HEK293 (cell line): ENCODE measurements at regions not wholly inside any gene's neighbourhood (a gene's known extent, or its start where the extent isn't known, plus 50 kb on each side); places are given as distances from the start of the nearest gene placed in this dataset.

Experiments used
- CTCF ChIA-PET: fragments of 350-600 bp; formaldehyde crosslinking; extraction: SDS; loops from one replicate; lab custom pipeline; 2021; ENCODE audit warnings: antibody characterized with exemption; lab: Yijun Ruan, JAX
- POLR2A ChIA-PET: fragments of 300-600 bp; formaldehyde crosslinking; extraction: SDS; loops from one replicate; lab custom pipeline; 2020; ENCODE audit warnings: antibody characterized with exemption, inconsistent platforms; lab: Yijun Ruan, JAX
- H3K27ac ChIP-seq: fragments of 200-500 bp; sonication (Bioruptor generic); 2 replicates; pipeline ENCODE4 v1.5.1; 2014; ENCODE audit warnings: low read depth, low read length, control low read depth, inconsistent platforms; ENCODE audit errors: extremely low read depth
- H3K36me3 ChIP-seq, 2 experiments: fragments of 200-500 bp in 1 of 2; sonication (Bioruptor generic) in 1 of 2; 1 replicate in 1 of 2; 2 replicates in 1 of 2; pipeline ENCODE4 v1.5.1; 2014 to 2017; ENCODE audit warnings: inconsistent platforms in 2 of 2, low read length in 2 of 2; ENCODE audit not compliant: control insufficient read depth in 2 of 2, insufficient read depth in 1 of 2
- H3K4me1 ChIP-seq: fragments of 200-500 bp; sonication (Bioruptor generic); 2 replicates; pipeline ENCODE4 v1.5.1; 2014; ENCODE audit warnings: mild to moderate bottlenecking, low read length, inconsistent platforms; ENCODE audit not compliant: control insufficient read depth, insufficient read depth
- H3K4me3 ChIP-seq: 2 replicates; pipeline ENCODE4 v1.5.1; 2011; ENCODE audit warnings: low read depth, mild to moderate bottlenecking, control low read depth, low read length, moderate library complexity
- H3K9me3 ChIP-seq: fragments of 200-500 bp; sonication (Bioruptor generic); 2 replicates; pipeline ENCODE4 v1.5.1; 2014; ENCODE audit warnings: low read depth, low read length, inconsistent platforms; ENCODE audit not compliant: control insufficient read depth, insufficient read depth
- BCL11A ChIP-seq: fragments of 450-650 bp; formaldehyde crosslinking; IDR thresholded peaks from 2 replicates; pipeline ENCODE4 v1.5.1; 2016; ENCODE audit warnings: low read depth, missing biosample characterization, missing genetic modification characterization
- MYNN ChIP-seq: fragments of 450-650 bp; formaldehyde crosslinking; IDR thresholded peaks from 2 replicates; pipeline ENCODE4 v1.5.1; 2016; ENCODE audit warnings: missing biosample characterization, missing genetic modification characterization, borderline replicate concordance
- RBAK ChIP-seq: fragments of 450-650 bp; formaldehyde crosslinking; IDR thresholded peaks from 2 replicates; pipeline ENCODE4 v1.5.1; 2016; ENCODE audit warnings: missing biosample characterization, missing genetic modification characterization
- SCRT1 ChIP-seq: fragments of 450-650 bp; formaldehyde crosslinking; IDR thresholded peaks from 2 replicates; pipeline ENCODE4 v1.5.1; 2016; ENCODE audit warnings: missing biosample characterization, missing genetic modification characterization, borderline replicate concordance
- SP3 ChIP-seq: fragments of 450-650 bp; formaldehyde crosslinking; IDR thresholded peaks from 2 replicates; pipeline ENCODE4 v1.5.1; 2016; ENCODE audit warnings: missing biosample characterization, missing genetic modification characterization
- ZBTB8A ChIP-seq: fragments of 450-650 bp; formaldehyde crosslinking; IDR thresholded peaks from 2 replicates; pipeline ENCODE4 v1.5.1; 2016; ENCODE audit warnings: missing biosample characterization, missing genetic modification characterization
- ZNF521 ChIP-seq: fragments of 450-650 bp; formaldehyde crosslinking; IDR thresholded peaks from 2 replicates; pipeline ENCODE4 v1.5.1; 2017; ENCODE audit warnings: missing biosample characterization, mild to moderate bottlenecking, missing genetic modification characterization
- ZNF747 ChIP-seq: fragments of 450-650 bp; formaldehyde crosslinking; IDR thresholded peaks from 2 replicates; pipeline ENCODE4 v1.5.1; 2016; ENCODE audit warnings: missing biosample characterization, missing genetic modification characterization
- TF ChIP-seq, protein P1 (sequence below): fragments of 450-650 bp; formaldehyde crosslinking; IDR thresholded peaks from 2 replicates; pipeline ENCODE4 v1.5.1; 2016; ENCODE audit warnings: missing biosample characterization, missing genetic modification characterization
- TF ChIP-seq, protein P2 (sequence below): fragments of 450-650 bp; formaldehyde crosslinking; IDR thresholded peaks from 2 replicates; pipeline ENCODE4 v1.5.1; 2016; ENCODE audit warnings: missing biosample characterization, missing genetic modification characterization
- TF ChIP-seq, protein P3 (sequence below): fragments of 450-650 bp; formaldehyde crosslinking; IDR thresholded peaks from 2 replicates; pipeline ENCODE4 v1.5.1; 2017; ENCODE audit warnings: missing biosample characterization, missing genetic modification characterization
- TF ChIP-seq, protein P4 (sequence below): fragments of 450-650 bp; formaldehyde crosslinking; IDR thresholded peaks from 2 replicates; pipeline ENCODE4 v1.5.1; 2017; ENCODE audit warnings: missing biosample characterization, missing genetic modification characterization
- TF ChIP-seq, protein P5 (sequence below): fragments of 450-650 bp; formaldehyde crosslinking; IDR thresholded peaks from 2 replicates; pipeline ENCODE4 v1.5.1; 2016; ENCODE audit warnings: missing biosample characterization, missing genetic modification characterization, borderline replicate concordance
- TF ChIP-seq, protein P6 (sequence below): fragments of 450-650 bp; formaldehyde crosslinking; IDR thresholded peaks from 2 replicates; pipeline ENCODE4 v1.5.1; 2016; ENCODE audit warnings: missing biosample characterization, missing genetic modification characterization, borderline replicate concordance

DNA sequence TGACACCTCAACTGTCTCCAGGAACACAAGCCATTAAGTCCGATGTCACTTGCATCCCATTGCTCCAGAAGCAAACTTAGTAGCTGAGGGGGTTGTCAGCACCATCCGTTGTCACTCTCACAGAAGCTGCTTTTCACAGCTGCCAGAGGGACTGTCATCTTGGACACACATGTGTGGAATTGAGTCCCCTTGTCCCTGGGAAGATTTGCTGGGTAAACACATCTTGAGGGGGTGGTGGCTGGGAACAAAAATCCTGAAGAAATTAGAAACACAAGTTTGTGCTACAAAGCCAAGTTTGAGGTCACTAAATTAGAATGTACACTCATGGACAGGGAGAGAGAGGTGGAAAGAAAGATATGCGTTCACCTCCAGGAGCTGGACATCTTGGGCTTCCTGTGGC is 55.2 kb upstream of the ADRA1B start:
- no peaks in the 10 kb centered on the region for H3K36me3 ChIP-seq
- ChIA-PET CTCF (interaction anchor here (0.7 kb wide), 1 partner anchor 31 kb away, joined by 3 read pairs; no protein-coding TSS in a partner anchor), POLR2A (no interaction called here)
- H3K4me3 ChIP-seq = no peak overlapping the region
- no peak overlapping the region for H3K27ac ChIP-seq
- H3K4me1 ChIP-seq = peaks cover 6% of the 10 kb centered on the region; the same call in 1 of the 2 replicates
- TF ChIP-seq BCL11A (tag by site-specific recombination) (no peak), SP3 (tag by site-specific recombination) (no peak), MYNN (tag by site-specific recombination) (no peak), SCRT1 (tag by site-specific recombination) (no peak), ZNF747 (tag by site-specific recombination) (no peak), ZBTB8A (tag by site-specific recombination) (no peak), RBAK (tag by site-specific recombination) (no peak), ZNF521 (no peak)
- TF ChIP-seq, protein P1, sequence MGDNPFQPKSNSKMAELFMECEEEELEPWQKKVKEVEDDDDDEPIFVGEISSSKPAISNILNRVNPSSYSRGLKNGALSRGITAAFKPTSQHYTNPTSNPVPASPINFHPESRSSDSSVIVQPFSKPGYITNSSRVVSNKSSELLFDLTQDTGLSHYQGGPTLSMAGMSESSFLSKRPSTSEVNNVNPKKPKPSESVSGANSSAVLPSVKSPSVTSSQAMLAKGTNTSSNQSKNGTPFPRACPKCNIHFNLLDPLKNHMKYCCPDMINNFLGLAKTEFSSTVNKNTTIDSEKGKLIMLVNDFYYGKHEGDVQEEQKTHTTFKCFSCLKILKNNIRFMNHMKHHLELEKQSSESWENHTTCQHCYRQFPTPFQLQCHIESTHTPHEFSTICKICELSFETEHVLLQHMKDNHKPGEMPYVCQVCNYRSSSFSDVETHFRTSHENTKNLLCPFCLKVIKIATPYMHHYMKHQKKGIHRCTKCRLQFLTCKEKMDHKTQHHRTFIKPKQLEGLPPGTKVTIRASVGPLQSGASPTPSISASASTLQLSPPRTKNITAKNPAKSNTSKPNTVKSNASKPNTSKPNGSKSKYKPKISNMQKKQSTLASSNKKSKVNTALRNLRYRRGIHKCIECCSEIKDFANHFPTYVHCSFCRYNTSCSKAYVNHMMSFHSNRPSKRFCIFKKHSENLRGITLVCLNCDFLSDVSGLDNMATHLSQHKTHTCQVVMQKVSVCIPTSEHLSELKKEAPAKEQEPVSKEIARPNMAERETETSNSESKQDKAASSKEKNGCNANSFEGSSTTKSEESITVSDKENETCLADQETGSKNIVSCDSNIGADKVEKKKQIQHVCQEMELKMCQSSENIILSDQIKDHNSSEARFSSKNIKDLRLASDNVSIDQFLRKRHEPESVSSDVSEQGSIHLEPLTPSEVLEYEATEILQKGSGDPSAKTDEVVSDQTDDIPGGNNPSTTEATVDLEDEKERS (tag by site-specific recombination) = no peak
- TF ChIP-seq, protein P2, sequence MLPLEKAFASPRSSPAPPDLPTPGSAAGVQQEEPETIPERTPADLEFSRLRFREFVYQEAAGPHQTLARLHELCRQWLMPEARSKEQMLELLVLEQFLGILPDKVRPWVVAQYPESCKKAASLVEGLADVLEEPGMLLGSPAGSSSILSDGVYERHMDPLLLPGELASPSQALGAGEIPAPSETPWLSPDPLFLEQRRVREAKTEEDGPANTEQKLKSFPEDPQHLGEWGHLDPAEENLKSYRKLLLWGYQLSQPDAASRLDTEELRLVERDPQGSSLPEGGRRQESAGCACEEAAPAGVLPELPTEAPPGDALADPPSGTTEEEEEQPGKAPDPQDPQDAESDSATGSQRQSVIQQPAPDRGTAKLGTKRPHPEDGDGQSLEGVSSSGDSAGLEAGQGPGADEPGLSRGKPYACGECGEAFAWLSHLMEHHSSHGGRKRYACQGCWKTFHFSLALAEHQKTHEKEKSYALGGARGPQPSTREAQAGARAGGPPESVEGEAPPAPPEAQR = no peak
- TF ChIP-seq, protein P3, sequence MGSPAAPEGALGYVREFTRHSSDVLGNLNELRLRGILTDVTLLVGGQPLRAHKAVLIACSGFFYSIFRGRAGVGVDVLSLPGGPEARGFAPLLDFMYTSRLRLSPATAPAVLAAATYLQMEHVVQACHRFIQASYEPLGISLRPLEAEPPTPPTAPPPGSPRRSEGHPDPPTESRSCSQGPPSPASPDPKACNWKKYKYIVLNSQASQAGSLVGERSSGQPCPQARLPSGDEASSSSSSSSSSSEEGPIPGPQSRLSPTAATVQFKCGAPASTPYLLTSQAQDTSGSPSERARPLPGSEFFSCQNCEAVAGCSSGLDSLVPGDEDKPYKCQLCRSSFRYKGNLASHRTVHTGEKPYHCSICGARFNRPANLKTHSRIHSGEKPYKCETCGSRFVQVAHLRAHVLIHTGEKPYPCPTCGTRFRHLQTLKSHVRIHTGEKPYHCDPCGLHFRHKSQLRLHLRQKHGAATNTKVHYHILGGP (tag by site-specific recombination) = no peak
- TF ChIP-seq, protein P4, sequence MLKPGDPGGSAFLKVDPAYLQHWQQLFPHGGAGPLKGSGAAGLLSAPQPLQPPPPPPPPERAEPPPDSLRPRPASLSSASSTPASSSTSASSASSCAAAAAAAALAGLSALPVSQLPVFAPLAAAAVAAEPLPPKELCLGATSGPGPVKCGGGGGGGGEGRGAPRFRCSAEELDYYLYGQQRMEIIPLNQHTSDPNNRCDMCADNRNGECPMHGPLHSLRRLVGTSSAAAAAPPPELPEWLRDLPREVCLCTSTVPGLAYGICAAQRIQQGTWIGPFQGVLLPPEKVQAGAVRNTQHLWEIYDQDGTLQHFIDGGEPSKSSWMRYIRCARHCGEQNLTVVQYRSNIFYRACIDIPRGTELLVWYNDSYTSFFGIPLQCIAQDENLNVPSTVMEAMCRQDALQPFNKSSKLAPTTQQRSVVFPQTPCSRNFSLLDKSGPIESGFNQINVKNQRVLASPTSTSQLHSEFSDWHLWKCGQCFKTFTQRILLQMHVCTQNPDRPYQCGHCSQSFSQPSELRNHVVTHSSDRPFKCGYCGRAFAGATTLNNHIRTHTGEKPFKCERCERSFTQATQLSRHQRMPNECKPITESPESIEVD (tag by site-specific recombination) = no peak
- TF ChIP-seq, protein P5, sequence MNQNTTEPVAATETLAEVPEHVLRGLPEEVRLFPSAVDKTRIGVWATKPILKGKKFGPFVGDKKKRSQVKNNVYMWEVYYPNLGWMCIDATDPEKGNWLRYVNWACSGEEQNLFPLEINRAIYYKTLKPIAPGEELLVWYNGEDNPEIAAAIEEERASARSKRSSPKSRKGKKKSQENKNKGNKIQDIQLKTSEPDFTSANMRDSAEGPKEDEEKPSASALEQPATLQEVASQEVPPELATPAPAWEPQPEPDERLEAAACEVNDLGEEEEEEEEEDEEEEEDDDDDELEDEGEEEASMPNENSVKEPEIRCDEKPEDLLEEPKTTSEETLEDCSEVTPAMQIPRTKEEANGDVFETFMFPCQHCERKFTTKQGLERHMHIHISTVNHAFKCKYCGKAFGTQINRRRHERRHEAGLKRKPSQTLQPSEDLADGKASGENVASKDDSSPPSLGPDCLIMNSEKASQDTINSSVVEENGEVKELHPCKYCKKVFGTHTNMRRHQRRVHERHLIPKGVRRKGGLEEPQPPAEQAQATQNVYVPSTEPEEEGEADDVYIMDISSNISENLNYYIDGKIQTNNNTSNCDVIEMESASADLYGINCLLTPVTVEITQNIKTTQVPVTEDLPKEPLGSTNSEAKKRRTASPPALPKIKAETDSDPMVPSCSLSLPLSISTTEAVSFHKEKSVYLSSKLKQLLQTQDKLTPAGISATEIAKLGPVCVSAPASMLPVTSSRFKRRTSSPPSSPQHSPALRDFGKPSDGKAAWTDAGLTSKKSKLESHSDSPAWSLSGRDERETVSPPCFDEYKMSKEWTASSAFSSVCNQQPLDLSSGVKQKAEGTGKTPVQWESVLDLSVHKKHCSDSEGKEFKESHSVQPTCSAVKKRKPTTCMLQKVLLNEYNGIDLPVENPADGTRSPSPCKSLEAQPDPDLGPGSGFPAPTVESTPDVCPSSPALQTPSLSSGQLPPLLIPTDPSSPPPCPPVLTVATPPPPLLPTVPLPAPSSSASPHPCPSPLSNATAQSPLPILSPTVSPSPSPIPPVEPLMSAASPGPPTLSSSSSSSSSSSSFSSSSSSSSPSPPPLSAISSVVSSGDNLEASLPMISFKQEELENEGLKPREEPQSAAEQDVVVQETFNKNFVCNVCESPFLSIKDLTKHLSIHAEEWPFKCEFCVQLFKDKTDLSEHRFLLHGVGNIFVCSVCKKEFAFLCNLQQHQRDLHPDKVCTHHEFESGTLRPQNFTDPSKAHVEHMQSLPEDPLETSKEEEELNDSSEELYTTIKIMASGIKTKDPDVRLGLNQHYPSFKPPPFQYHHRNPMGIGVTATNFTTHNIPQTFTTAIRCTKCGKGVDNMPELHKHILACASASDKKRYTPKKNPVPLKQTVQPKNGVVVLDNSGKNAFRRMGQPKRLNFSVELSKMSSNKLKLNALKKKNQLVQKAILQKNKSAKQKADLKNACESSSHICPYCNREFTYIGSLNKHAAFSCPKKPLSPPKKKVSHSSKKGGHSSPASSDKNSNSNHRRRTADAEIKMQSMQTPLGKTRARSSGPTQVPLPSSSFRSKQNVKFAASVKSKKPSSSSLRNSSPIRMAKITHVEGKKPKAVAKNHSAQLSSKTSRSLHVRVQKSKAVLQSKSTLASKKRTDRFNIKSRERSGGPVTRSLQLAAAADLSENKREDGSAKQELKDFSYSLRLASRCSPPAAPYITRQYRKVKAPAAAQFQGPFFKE = no peak
- TF ChIP-seq, protein P6, sequence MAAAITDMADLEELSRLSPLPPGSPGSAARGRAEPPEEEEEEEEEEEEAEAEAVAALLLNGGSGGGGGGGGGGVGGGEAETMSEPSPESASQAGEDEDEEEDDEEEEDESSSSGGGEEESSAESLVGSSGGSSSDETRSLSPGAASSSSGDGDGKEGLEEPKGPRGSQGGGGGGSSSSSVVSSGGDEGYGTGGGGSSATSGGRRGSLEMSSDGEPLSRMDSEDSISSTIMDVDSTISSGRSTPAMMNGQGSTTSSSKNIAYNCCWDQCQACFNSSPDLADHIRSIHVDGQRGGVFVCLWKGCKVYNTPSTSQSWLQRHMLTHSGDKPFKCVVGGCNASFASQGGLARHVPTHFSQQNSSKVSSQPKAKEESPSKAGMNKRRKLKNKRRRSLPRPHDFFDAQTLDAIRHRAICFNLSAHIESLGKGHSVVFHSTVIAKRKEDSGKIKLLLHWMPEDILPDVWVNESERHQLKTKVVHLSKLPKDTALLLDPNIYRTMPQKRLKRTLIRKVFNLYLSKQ = no peak
- H3K9me3 ChIP-seq = no peaks in the 10 kb centered on the region
